Immature natural killer cell (primary cell): ENCODE measurements at regions not wholly inside any gene's neighbourhood (a gene's known extent, or its start where the extent isn't known, plus 50 kb on each side); places are given as distances from the start of the nearest gene placed in this dataset.

Experiments used
- DNase-seq, 3 donors: peaks; one replicate each; pipeline ENCODE4 v3.0.0; 2022; ENCODE audit warnings: mixed read lengths in 1 of 3
- H3K27ac Mint-ChIP-seq, 6 donors: one replicate each; pipeline ENCODE4 v1.8.0; 2020; ENCODE audit warnings: mixed read lengths in 6 of 6, mild to moderate bottlenecking in 5 of 6, inconsistent platforms in 4 of 6, moderate library complexity in 3 of 6
- H3K27me3 Mint-ChIP-seq, 3 donors: one replicate each; pipeline ENCODE4 v1.8.0; 2020 to 2021; ENCODE audit warnings: low read depth in 3 of 3, mild to moderate bottlenecking in 3 of 3, mixed read lengths in 3 of 3, moderate library complexity in 3 of 3, inconsistent platforms in 1 of 3
- H3K36me3 Mint-ChIP-seq, 3 donors: one replicate each; pipeline ENCODE4 v1.8.0; 2020; ENCODE audit warnings: mixed read lengths in 3 of 3, inconsistent platforms in 2 of 3, mild to moderate bottlenecking in 2 of 3
- H3K4me1 Mint-ChIP-seq, 2 donors: one replicate each; pipeline ENCODE4 v1.8.0; 2020; ENCODE audit warnings: inconsistent platforms in 2 of 2, mild to moderate bottlenecking in 2 of 2, mixed read lengths in 2 of 2, moderate library complexity in 1 of 2
- H3K4me3 Mint-ChIP-seq, 5 donors: one replicate each; pipeline ENCODE4 v1.8.0; 2020; ENCODE audit warnings: mild to moderate bottlenecking in 5 of 5, mixed read lengths in 5 of 5, inconsistent platforms in 3 of 5, moderate library complexity in 3 of 5
- H3K9me3 Mint-ChIP-seq, 6 donors: one replicate each; pipeline ENCODE4 v1.8.0; 2020; ENCODE audit warnings: mild to moderate bottlenecking in 6 of 6, mixed read lengths in 6 of 6, inconsistent platforms in 4 of 6, moderate library complexity in 3 of 6

- no peak for DNase-seq
- H3K4me1 Mint-ChIP-seq = no peaks in the 10 kb centered on the region
- H3K9me3 Mint-ChIP-seq = no peaks in the 10 kb centered on the region
- no peak overlapping the region for H3K4me3 Mint-ChIP-seq
- no peak overlapping the region for H3K27ac Mint-ChIP-seq
- no peaks in the 10 kb centered on the region for H3K36me3 Mint-ChIP-seq
- peaks cover 4 to 7% (median 4%) of the 10 kb centered on the region in 3 donors for H3K27me3 Mint-ChIP-seq
Measured at GRCh38 chr2:238558456-238559099, 131.9 kb downstream of the ASB1 start.

- Mint-ChIP-seq H3K36me3 (no peaks in the 10 kb centered on the region), H3K27me3 (peaks cover 0 to 4% (median 3%) of the 10 kb centered on the region in 3 donors), H3K27ac (no peak overlapping the region), H3K9me3 (no peaks in the 10 kb centered on the region), H3K4me1 (no peaks in the 10 kb centered on the region), H3K4me3 (no peak overlapping the region)
- DNase-seq = no peak
Measured at GRCh38 chr2:238560234-238560633, 133.5 kb downstream of the ASB1 start.

- no peaks in the 10 kb centered on the region for H3K36me3 Mint-ChIP-seq
- DNase-seq = no peak
- no peaks in the 10 kb centered on the region for H3K9me3 Mint-ChIP-seq
- H3K4me1 Mint-ChIP-seq = no peaks in the 10 kb centered on the region
- no peak overlapping the region for H3K4me3 Mint-ChIP-seq
- H3K27ac Mint-ChIP-seq = no peak overlapping the region
- peaks cover 0 to 4% (median 3%) of the 10 kb centered on the region in 3 donors for H3K27me3 Mint-ChIP-seq
Measured at GRCh38 chr2:238561230-238561629, 134.5 kb downstream of the ASB1 start.

- H3K36me3 Mint-ChIP-seq = no peaks in the 10 kb centered on the region
- no peaks in the 10 kb centered on the region for H3K4me1 Mint-ChIP-seq
Measured at GRCh38 chr2:238562446-238562845, 135.7 kb downstream of the ASB1 start.

GRCh38 chr2:238563551-238563950 lies 136.8 kb downstream of the ASB1 start:
- Mint-ChIP-seq H3K9me3 (no peaks in the 10 kb centered on the region), H3K27me3 (peaks cover 0 to 3% (median 3%) of the 10 kb centered on the region in 3 donors), H3K27ac (no peak overlapping the region), H3K36me3 (no peaks in the 10 kb centered on the region), H3K4me3 (no peak overlapping the region), H3K4me1 (no peaks in the 10 kb centered on the region)
- DNase-seq = no peak

More at GRCh38 chr2:238562446-238562845, 135.7 kb downstream of the ASB1 start:
- no peak overlapping the region for H3K27ac Mint-ChIP-seq
- DNase-seq = no peak
- no peaks in the 10 kb centered on the region for H3K9me3 Mint-ChIP-seq
- peaks cover 0 to 3% (median 3%) of the 10 kb centered on the region in 3 donors for H3K27me3 Mint-ChIP-seq
- H3K4me3 Mint-ChIP-seq = no peak overlapping the region

GRCh38 chr2:238564286-238564920 lies 137.7 kb downstream of the ASB1 start:
- no peak overlapping the region for H3K27ac Mint-ChIP-seq
- no peaks in the 10 kb centered on the region for H3K4me1 Mint-ChIP-seq
- no peaks in the 10 kb centered on the region for H3K36me3 Mint-ChIP-seq
- H3K9me3 Mint-ChIP-seq = no peaks in the 10 kb centered on the region
- H3K27me3 Mint-ChIP-seq = peaks cover 0 to 3% (median 3%) of the 10 kb centered on the region in 3 donors
- no peak overlapping the region for H3K4me3 Mint-ChIP-seq
- no peak for DNase-seq

GRCh38 chr2:238565031-238565430 lies 138.3 kb downstream of the ASB1 start:
- Mint-ChIP-seq H3K36me3 (no peaks in the 10 kb centered on the region), H3K27me3 (peaks cover 0 to 3% (median 3%) of the 10 kb centered on the region in 3 donors), H3K9me3 (no peaks in the 10 kb centered on the region), H3K4me3 (no peak overlapping the region), H3K4me1 (no peaks in the 10 kb centered on the region), H3K27ac (no peak overlapping the region)
- no peak for DNase-seq

- no peak for DNase-seq
- Mint-ChIP-seq H3K27ac (no peak overlapping the region), H3K36me3 (no peaks in the 10 kb centered on the region), H3K4me3 (no peak overlapping the region), H3K4me1 (no peaks in the 10 kb centered on the region), H3K27me3 (peaks cover 0 to 3% (median 1%) of the 10 kb centered on the region in 3 donors), H3K9me3 (no peaks in the 10 kb centered on the region)
Measured at GRCh38 chr2:238566001-238566645, 139.4 kb downstream of the ASB1 start.

- no peak for DNase-seq
- Mint-ChIP-seq H3K9me3 (no peaks in the 10 kb centered on the region), H3K4me3 (no peak overlapping the region), H3K4me1 (no peaks in the 10 kb centered on the region), H3K27me3 (peaks cover 0 to 1% (median 0%) of the 10 kb centered on the region in 3 donors), H3K27ac (no peak overlapping the region), H3K36me3 (no peaks in the 10 kb centered on the region)
Measured at GRCh38 chr2:238567067-238567855, 140.5 kb downstream of the ASB1 start.

- Mint-ChIP-seq H3K9me3 (no peaks in the 10 kb centered on the region), H3K27ac (no peak overlapping the region), H3K4me3 (no peak overlapping the region)
Measured at GRCh38 chr2:238567996-238568395, 141.3 kb downstream of the ASB1 start.

GRCh38 chr2:238568455-238569440 lies 142.0 kb downstream of the ASB1 start:
- Mint-ChIP-seq H3K4me1 (no peaks in the 10 kb centered on the region), H3K27me3 (no peaks in the 10 kb centered on the region), H3K36me3 (no peaks in the 10 kb centered on the region), H3K9me3 (no peaks in the 10 kb centered on the region), H3K27ac (no peak overlapping the region), H3K4me3 (no peak overlapping the region)
- no peak for DNase-seq

More at GRCh38 chr2:238567996-238568395, 141.3 kb downstream of the ASB1 start:
- peaks cover 0 to under 1% (median 0%) of the 10 kb centered on the region in 3 donors for H3K27me3 Mint-ChIP-seq
- DNase-seq = no peak
- H3K36me3 Mint-ChIP-seq = no peaks in the 10 kb centered on the region
- H3K4me1 Mint-ChIP-seq = no peaks in the 10 kb centered on the region

- Mint-ChIP-seq H3K27me3 (no peaks in the 10 kb centered on the region), H3K27ac (no peak overlapping the region), H3K4me3 (no peak overlapping the region), H3K36me3 (no peaks in the 10 kb centered on the region), H3K4me1 (no peaks in the 10 kb centered on the region), H3K9me3 (no peaks in the 10 kb centered on the region)
- DNase-seq = no peak
Measured at GRCh38 chr2:238569507-238570195, 142.9 kb downstream of the ASB1 start.
